ENCODE measurements at regions not wholly inside any gene's neighbourhood (a gene's known extent, or its start where the extent isn't known, plus 50 kb on each side); places are given as distances from the start of the nearest gene placed in this dataset.

DNA sequence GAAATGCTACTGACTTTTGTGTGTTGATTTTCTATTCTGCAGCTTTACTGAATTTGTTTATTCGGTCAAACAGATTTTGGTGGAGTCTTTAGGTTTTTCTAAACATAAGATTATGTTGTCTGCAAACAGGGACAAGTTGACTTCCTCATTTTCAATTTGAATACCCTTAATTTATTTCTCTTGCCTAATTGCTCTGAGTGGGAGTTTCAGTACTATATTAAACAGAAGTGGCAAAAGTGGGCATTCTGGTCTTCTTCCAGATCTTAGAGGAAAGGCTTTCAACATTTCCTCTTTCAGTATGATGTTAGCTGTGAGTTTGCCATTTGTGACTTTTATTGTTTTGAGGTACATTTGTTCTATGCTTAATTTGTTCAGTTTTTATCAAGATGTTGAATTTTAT lies 268.5 kb downstream of the WNT5A start:
- no peak for DNase-seq

DNA sequence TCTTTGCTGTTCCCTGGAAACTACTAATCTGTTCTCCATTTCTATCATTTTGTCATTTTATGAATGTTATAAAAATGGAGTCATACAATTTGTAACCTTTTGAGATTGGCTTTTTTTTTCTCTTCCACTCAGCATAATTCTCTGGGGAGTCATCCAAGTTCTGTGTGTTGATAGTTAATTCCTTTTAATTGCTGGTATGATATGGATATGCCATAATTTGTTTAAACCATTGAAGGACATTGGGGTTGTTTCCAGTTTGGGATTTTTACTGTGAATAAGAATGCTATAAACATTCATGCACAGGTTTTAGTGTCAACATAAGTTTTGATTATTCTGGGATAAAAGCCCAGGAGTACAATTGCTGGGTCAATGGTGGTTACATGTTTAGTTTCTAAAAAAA lies 279.4 kb downstream of the WNT5A start:
- no peak for DNase-seq

- DNase-seq, result no peak
Measured at GRCh38 chr3:55205990-55206389, 278.1 kb upstream of the LRTM1 start.

DNA sequence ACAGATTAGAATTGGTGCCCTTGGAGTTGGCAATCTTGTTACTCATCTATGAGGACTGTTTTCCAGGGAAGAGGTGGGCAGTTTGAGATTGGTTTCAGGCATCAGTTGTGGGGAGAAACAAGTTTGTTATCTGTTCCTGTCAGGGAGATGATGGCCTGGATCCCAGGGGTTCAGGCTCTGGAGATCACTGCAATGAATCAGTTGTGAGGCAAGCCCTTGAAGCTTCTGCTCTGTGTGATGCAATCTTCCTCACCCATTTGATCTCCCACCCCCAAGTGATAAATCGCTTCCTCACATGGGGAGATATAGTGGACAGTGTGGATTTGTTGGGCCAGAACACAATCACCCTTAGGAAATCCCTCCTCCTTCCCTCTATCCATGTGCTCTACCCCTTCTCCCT lies 276.6 kb upstream of the LRTM1 start:
- DNase-seq, result peak; percentile 54

DNA sequence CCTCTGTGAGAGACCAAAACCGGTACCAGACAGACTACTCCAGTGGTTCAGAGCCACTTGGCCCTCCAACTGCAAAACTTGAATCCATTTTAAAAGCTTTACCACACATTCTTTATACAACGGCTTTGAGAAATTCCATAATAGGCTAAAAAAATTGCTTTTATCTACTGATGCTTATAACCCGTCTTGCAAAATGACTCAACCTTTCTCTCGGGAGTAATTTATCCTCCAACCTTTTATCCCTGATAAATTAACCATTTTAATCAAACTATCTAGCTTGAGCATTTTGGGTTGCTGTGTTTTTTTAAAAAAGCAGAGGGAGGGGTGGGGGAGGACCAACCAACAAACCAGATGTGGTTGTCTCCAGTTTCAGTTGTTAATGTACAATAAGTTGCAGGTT lies 275.7 kb upstream of the LRTM1 start:
- peak; percentile 51 for DNase-seq

- DNase-seq, result peak; percentile 80
Measured at GRCh38 chr3:55203006-55203405, 275.1 kb upstream of the LRTM1 start.

- peak; percentile 96 for DNase-seq
Measured at GRCh38 chr3:55202326-55202725, 274.5 kb upstream of the LRTM1 start.

DNA sequence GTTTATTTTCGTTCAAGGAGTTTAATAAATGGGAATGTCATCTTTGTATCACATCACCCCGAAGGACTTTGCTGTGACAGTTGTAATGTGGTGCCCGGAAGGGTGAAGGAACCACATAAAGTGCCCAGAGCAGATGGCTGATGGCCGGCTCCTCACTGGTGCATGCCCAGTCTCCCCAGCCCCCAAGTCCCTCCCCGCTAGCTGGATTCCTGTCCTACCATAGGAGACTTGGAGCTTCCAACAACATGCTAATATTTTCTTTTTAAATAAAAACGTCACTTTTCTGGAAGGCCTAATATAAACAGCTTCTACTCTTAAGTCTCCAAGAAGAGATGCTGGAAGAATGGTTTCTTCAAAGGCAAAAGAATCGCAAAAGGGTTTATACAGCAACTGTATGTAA lies 273.9 kb upstream of the LRTM1 start:
- no peak for DNase-seq

- no peak for DNase-seq
Measured at GRCh38 chr3:55200906-55201305, 273.0 kb upstream of the LRTM1 start.

DNA sequence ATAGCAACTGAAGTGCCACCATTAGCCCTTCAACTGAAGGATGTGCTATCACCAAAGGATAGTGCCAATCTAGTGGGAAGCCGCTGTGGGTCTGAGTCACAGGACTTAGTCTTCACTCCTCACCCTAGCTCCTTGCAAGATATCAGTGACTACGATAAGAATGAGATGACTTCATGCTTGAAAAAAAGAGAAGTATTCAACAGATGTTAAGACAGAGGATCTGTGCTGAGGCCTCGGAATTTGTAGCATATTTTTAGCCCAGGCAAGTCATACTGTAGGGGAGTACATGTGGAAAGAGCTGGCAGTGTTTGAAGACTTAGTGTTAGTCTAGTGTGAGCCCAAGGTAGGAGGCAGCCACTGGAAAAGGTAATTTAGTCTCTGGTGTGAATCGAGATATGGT lies 270.7 kb upstream of the LRTM1 start:
- peak; percentile 97 for DNase-seq

- DNase-seq, result peak; percentile 33
Measured at GRCh38 chr3:55197021-55197420, 269.2 kb upstream of the LRTM1 start.

- DNase-seq, result no peak
Measured at GRCh38 chr3:55196495-55196894, 268.6 kb upstream of the LRTM1 start.

GRCh38 chr3:55194376-55194775 lies 266.5 kb upstream of the LRTM1 start:
- DNase-seq, result no peak

GRCh38 chr3:55191911-55192775 lies 264.3 kb upstream of the LRTM1 start:
- peak; percentile 99 for DNase-seq

DNA sequence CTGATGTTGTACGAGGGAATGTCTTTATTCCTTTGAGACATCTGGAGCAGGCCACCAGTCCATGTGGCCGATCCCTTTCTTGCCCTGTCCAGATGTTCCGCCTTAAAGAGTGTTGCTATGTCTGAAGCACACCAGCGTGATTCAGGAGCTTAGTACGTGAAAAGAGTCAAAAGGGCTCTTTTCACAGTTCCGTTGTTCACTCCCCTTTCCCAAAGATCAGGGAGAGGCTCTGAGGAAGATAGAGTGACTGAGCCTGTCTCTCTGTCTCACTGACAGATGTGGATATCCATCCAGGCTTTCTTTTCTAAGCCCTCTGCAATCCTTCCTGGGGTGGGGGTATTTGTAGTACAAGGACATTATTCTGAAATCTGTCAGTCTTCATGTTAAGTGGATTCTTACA lies 262.5 kb upstream of the LRTM1 start:
- peak; percentile 91 for DNase-seq

DNA sequence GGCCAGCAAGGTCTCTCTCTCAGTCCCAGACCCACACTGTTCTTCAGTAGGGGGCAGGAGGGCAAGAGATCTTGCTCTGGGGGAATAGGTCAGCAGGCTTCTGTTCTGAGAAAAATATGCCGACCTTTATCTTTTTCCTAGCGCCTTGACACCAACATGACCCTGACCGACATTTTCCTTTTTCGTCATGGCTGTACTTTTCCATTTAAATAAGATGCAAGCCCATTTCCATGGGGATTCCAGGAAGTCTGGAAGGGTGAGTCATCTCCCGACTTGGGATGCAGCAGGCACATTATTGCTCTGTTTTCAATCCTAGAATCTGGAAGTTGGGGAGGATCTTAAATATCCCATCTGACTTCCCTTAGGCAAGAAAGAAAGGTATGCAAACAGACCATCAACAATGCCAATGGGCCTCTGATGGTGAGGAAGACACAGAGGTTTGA lies 261.5 kb upstream of the LRTM1 start:
- peak; percentile 98 for DNase-seq

DNA sequence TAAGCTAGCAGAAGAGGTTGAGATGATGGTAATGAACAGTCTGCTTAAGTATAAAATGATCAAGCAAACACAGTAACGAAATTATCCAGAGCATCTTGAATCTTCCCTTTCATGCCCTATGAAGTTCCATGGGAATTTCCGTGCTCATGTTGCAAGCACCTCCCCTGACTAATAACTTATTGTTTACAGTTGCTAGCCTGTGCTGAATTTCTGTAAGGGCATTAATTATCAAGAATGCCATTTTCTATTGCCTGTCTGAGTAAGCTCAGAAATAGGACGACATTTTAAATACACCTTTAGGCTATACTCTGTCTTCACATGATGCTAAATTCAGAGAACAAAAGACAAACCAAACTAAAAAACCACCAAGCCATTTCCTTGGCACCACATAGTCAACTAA lies 257.5 kb upstream of the LRTM1 start:
- no peak for DNase-seq

DNA sequence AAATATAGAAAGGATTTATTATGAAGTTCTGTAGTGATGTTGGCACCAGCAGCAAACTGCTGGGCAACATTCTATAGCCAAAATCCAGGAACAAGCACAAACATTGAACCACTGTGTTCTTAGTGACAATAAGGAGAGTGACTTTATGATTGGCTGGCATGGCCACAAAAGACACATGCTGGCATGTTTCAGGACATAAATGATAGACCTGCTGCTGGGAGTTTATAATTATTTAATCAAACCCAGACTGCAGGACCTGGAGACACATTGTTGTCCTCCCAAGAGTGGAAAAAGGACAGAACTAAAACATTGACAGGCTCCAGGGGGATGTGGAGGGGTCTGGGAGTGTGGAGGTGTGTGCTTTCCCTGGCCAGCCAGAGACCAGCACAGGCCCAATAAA lies 255.3 kb upstream of the LRTM1 start:
- no peak for DNase-seq

GRCh38 chr3:55180936-55181535 lies 253.2 kb upstream of the LRTM1 start:
- peak; percentile 60 for DNase-seq

- peak; percentile 75 for DNase-seq
Measured at GRCh38 chr3:55180161-55180560, 252.3 kb upstream of the LRTM1 start.

GRCh38 chr3:55178336-55178735 lies 250.5 kb upstream of the LRTM1 start:
- DNase-seq, result no peak

- DNase-seq, result peak; percentile 64
Measured at GRCh38 chr3:55177749-55178148, 249.9 kb upstream of the LRTM1 start.

GRCh38 chr3:55175423-55175822 lies 247.6 kb upstream of the LRTM1 start:
- no peak for DNase-seq

DNA sequence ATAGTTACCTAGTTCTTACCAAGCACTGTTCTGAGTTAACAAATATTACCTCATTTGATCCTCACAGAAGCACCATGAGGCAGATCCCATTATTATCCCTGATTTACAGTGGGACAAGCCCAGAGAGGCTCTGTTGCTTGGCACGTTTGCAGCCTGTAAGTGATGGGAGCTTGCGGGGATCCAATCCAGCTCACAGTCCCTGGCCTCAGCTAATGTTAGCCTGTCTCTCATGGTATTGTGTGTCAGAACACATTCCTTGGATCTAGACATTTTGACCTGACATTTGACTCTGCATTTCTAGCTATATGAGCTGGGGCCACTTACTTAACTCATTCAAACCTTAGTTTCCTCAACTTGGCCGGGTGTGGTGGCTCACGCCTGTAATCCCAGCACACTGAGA lies 246.9 kb upstream of the LRTM1 start:
- no peak for DNase-seq

GRCh38 chr3:55173504-55173903 lies 245.6 kb upstream of the LRTM1 start:
- DNase-seq, result no peak
